HepG2 (cell line): ENCODE measurements at regions not wholly inside any gene's neighbourhood (a gene's known extent, or its start where the extent isn't known, plus 50 kb on each side); places are given as distances from the start of the nearest gene placed in this dataset.

Experiments used
- ATAC-seq: fragments of 200-7000 bp; cut with Tn5 transposase; 3 replicates; pipeline ENCODE4 v1.9.1; 2020; ENCODE audit warnings: mild to moderate bottlenecking, moderate library complexity
- BruUV-seq: library from RNA; stranded (reverse); fragments of 400-500 nt; replicated peaks from 2 replicates; lab custom pipeline; 2021; lab: Mats Ljungman, UMichigan
- CTCF ChIA-PET: fragments of 300-600 bp; formaldehyde crosslinking; extraction: SDS; loops from one replicate; lab custom pipeline; 2021; ENCODE audit warnings: low total read pairs, inconsistent platforms, low intra/inter-chr PET ratio; lab: Yijun Ruan, JAX
- POLR2A ChIA-PET: fragments of 350-600 bp; sonication (Branson Sonifier 250); formaldehyde crosslinking; loops from one replicate; lab custom pipeline; 2020; ENCODE audit warnings: antibody characterized with exemption, inconsistent platforms; lab: Yijun Ruan, JAX
- DNase-seq: peaks from one replicate; pipeline ENCODE4 v3.0.0-alpha.2; 2015; ENCODE audit warnings: low spot score
- FAIRE-seq: peaks from 3 replicates; lab custom pipeline; 2011; peaks lifted over from hg19 to GRCh38; lab: Jason Lieb, UNC
- H2AFZ ChIP-seq: one replicate; pipeline ENCODE4 v1.6.1; 2011; ENCODE audit warnings: low read length, inconsistent platforms
- H3K27ac ChIP-seq: fragments of 300-600 bp; 3 replicates; pipeline ENCODE4 v1.8.0; 2011; ENCODE audit warnings: mixed run types, mild to moderate bottlenecking, mixed read lengths, low read length, inconsistent platforms; ENCODE audit not compliant: insufficient read depth; ENCODE audit errors: extremely low read length
- H3K27me3 ChIP-seq, 2 experiments: fragments of 200-600 bp in 1 of 2; 2 replicates in 1 of 2; 3 replicates in 1 of 2; pipeline versions ENCODE4 v1.6.0 to v1.8.0; 2011; ENCODE audit warnings: low read length in 2 of 2, mild to moderate bottlenecking in 2 of 2, moderate library complexity in 2 of 2, inconsistent platforms in 1 of 2; ENCODE audit not compliant: insufficient read depth in 2 of 2, control insufficient read depth in 1 of 2
- H3K36me3 ChIP-seq, 2 experiments: fragments of 200-600 bp in 1 of 2; replicated peaks in 1 of 2; 2 replicates in 1 of 2; 3 replicates in 1 of 2; pipeline versions ENCODE4 v1.5.1 to v1.8.0; 2011; ENCODE audit warnings: low read length in 2 of 2, inconsistent platforms in 1 of 2; ENCODE audit not compliant: insufficient read depth in 2 of 2, control insufficient read depth in 1 of 2
- H3K4me1 ChIP-seq: 2 replicates; pipeline ENCODE4 v1.5.1; 2012; ENCODE audit warnings: low read length, inconsistent platforms; ENCODE audit not compliant: insufficient read depth
- H3K4me2 ChIP-seq: 2 replicates; pipeline ENCODE4 v1.6.0; 2011; ENCODE audit warnings: low read depth, low read length, inconsistent platforms
- H3K4me3 ChIP-seq, 3 experiments: fragments of 200-600 bp in 1 of 3; sonication (generic), shearing (Covaris generic) in 1 of 3; replicated peaks in 1 of 3; 2 replicates each; pipeline ENCODE4 v1.5.1; 2011 to 2016; ENCODE audit warnings: low read length in 3 of 3, inconsistent platforms in 2 of 3, low read depth in 2 of 3, mild to moderate bottlenecking in 2 of 3, control low read depth in 1 of 3, mixed read lengths in 1 of 3; ENCODE audit not compliant: insufficient read depth in 1 of 3
- H3K79me2 ChIP-seq: one replicate; pipeline ENCODE4 v1.6.1; 2011; ENCODE audit warnings: low read length, inconsistent platforms; ENCODE audit not compliant: insufficient read depth
- H3K9ac ChIP-seq: 2 replicates; pipeline ENCODE4 v1.6.0; 2011; ENCODE audit warnings: mild to moderate bottlenecking, low read depth, low read length, inconsistent platforms; ENCODE audit not compliant: insufficient read depth
- H3K9me3 ChIP-seq: 2 replicates; pipeline ENCODE4 v1.5.1; 2012; ENCODE audit warnings: mild to moderate bottlenecking, low read length
- H4K20me1 ChIP-seq: 2 replicates; pipeline ENCODE4 v1.6.0; 2011; ENCODE audit warnings: inconsistent platforms, mild to moderate bottlenecking, low read length, moderate library complexity; ENCODE audit not compliant: insufficient read depth
- AGO1 ChIP-seq: fragments of 200-400 bp; formaldehyde crosslinking; IDR thresholded peaks from 2 replicates; pipeline ENCODE4 v1.6.1; 2017; ENCODE audit warnings: mild to moderate bottlenecking, low read depth, low read length, moderate library complexity; ENCODE audit not compliant: poor library complexity, severe bottlenecking
- AHR ChIP-seq: IDR thresholded peaks from 2 replicates; pipeline ENCODE4 v1.6.1; 2018; ENCODE audit warnings: missing genetic modification reagents, missing compliant biosample characterization
- CCDC6 ChIP-seq: sonication (generic); formaldehyde crosslinking; IDR thresholded peaks from 2 replicates; pipeline ENCODE4 v1.8.1; 2022; ENCODE audit warnings: mild to moderate bottlenecking, missing genetic modification reagents, moderate library complexity
- EED ChIP-seq: sonication (generic); formaldehyde crosslinking; IDR thresholded peaks from 2 replicates; pipeline ENCODE4 v1.5.0; 2020; ENCODE audit warnings: mild to moderate bottlenecking, missing genetic modification reagents
- GLI4 ChIP-seq: sonication (generic); formaldehyde crosslinking; IDR thresholded peaks from 2 replicates; pipeline ENCODE4 v1.5.1; 2020; ENCODE audit warnings: missing genetic modification reagents, mild to moderate bottlenecking, moderate library complexity, borderline replicate concordance
- IRF2 ChIP-seq: IDR thresholded peaks from 2 replicates; pipeline ENCODE4 v1.6.1; 2018; ENCODE audit warnings: missing genetic modification reagents, missing compliant biosample characterization
- MYPOP ChIP-seq: sonication (generic); formaldehyde crosslinking; IDR thresholded peaks from 2 replicates; pipeline ENCODE4 v1.8.1; 2023; ENCODE audit warnings: mild to moderate bottlenecking, moderate library complexity, missing genetic modification reagents
- PPARG ChIP-seq: conservative IDR thresholded peaks from 2 replicates; pipeline ENCODE4 v1.6.1; 2016; ENCODE audit warnings: missing biosample characterization, missing genetic modification reagents
- RBM39 ChIP-seq: fragments of 200-400 bp; formaldehyde crosslinking; IDR thresholded peaks from one replicate; pipeline ENCODE4 v1.6.1; 2018; ENCODE audit warnings: antibody characterized with exemption, mild to moderate bottlenecking, low read depth, low read length; ENCODE audit not compliant: poor library complexity, severe bottlenecking
- SAP130 ChIP-seq: IDR thresholded peaks from 2 replicates; pipeline ENCODE4 v1.6.1; 2016; ENCODE audit warnings: low read depth
- SIN3B ChIP-seq: fragments of 150-350 bp; IDR thresholded peaks from 2 replicates; pipeline ENCODE4 v1.6.1; 2014; ENCODE audit warnings: low read length
- SP2 ChIP-seq: sonication (generic); formaldehyde crosslinking; IDR thresholded peaks from 2 replicates; pipeline ENCODE4 v1.5.1; 2020; ENCODE audit warnings: mild to moderate bottlenecking, missing genetic modification reagents
- ZFP62 ChIP-seq: sonication (generic); formaldehyde crosslinking; IDR thresholded peaks from 2 replicates; pipeline ENCODE4 v1.4.0; 2020; ENCODE audit warnings: missing genetic modification reagents
- ZNF136 ChIP-seq: sonication (generic); formaldehyde crosslinking; IDR thresholded peaks from 2 replicates; pipeline ENCODE4 v1.8.1; 2022; ENCODE audit warnings: low read depth, mild to moderate bottlenecking, moderate library complexity, missing genetic modification reagents
- ZNF451 ChIP-seq: sonication (generic); formaldehyde crosslinking; IDR thresholded peaks from 2 replicates; pipeline ENCODE4 v1.5.0; 2020; ENCODE audit warnings: mild to moderate bottlenecking, missing genetic modification reagents
- ZNF512 ChIP-seq: sonication (generic); formaldehyde crosslinking; IDR thresholded peaks from 2 replicates; pipeline ENCODE4 v1.4.0; 2020; ENCODE audit warnings: mild to moderate bottlenecking, missing genetic modification reagents
- ZNF792 ChIP-seq: IDR thresholded peaks from 2 replicates; pipeline ENCODE4 v1.6.1; 2016
- WGBS: methylation state at CpG from one replicate; pipeline ENCODE4 v1.1.6; 2017; ENCODE audit warnings: low lambda C conversion rate; 5-methylcytosine and 5-hydroxymethylcytosine counted together
- in situ Hi-C: cut with HindIII; loops from 2 replicates; pipeline ENCODE4 v1.10.0; 2017; ENCODE audit warnings: low pct_unique_long_range_greater_than_20kb; ENCODE audit not compliant: extremely low pct_ligation_motif_present
- intact Hi-C: fragments of 100-400 bp; cut with micrococcal nuclease; formaldehyde crosslinking; loops from one replicate; pipeline ENCODE4 v1.10.0; 2022; ENCODE audit not compliant: unreplicated experiment
- TF ChIP-seq, protein P1 (sequence below): IDR thresholded peaks from 2 replicates; pipeline ENCODE4 v1.6.1; 2016
- TF ChIP-seq, protein P2 (sequence below): sonication (generic); formaldehyde crosslinking; conservative IDR thresholded peaks from 2 replicates; pipeline ENCODE4 v1.4.0; 2020; ENCODE audit warnings: missing genetic modification reagents

DNA sequence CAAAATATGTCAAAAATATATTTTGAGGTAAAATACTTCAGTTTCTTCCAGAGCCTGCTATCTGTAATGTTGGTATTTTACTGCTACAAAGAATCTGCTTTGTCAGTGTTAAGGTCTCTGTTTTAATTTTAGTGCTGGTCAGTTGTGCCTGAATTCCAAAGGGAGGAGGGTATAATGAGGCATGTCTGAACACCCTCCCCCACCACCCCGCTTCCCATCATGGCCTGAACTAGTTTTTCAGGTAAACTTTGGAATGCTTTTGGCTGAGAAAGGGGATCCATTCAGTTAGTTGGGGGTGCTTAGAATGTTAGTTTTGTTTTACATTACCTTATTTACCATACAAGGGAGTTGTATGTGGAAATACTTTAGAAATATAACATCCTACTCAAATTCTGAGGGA, 158.5 kb downstream of the MID1IP1 start:
- POLR2A ChIA-PET, result no interaction called here
- 71% methylated on average over 1 of the region's 1 CpG for WGBS
- no peak overlapping the region for H3K9ac ChIP-seq

DNA sequence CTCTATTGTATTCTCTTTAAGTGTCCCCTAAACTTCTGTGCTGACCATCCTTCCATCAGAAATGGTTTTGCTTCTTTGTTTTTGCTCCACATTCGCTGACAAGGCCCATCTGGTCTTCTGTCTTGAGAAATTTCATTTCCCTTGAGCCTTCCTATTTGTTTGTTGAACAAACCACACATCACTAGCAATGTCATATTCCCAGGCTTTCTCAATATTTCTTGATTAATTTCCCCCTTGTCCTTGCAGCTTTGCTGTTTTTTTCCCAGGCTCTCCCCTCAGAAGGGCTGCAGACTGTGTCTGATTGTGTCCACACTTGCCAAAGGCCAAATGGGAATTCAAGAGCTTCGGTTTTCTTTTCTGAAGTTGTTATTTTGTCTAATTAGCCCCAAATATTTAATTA, 158.9 kb downstream of the MID1IP1 start:
- no peak for FAIRE-seq
- BruUV-seq, result no TSS peak
- peaks cover 10% of the 10 kb centered on the region; the same call in 1 of the 2 replicates for H3K9me3 ChIP-seq
- H3K4me1 ChIP-seq, result no peaks in the 10 kb centered on the region
- no peaks in the 10 kb centered on the region for H3K79me2 ChIP-seq
- CTCF ChIA-PET, result no interaction called here
- H3K4me2 ChIP-seq, result no peak overlapping the region
- no peak for ATAC-seq
- no peak overlapping the region for H3K27ac ChIP-seq
- no peak overlapping the region for H3K9ac ChIP-seq
- no peak overlapping the region for H3K4me3 ChIP-seq
- POLR2A ChIA-PET, result no interaction called here
- H4K20me1 ChIP-seq, result no peaks in the 10 kb centered on the region
- H3K36me3 ChIP-seq, result no peaks in the 10 kb centered on the region
- in situ Hi-C loops (no loop called here), intact Hi-C loops (no loop called here)
- no peak overlapping the region for H2AFZ ChIP-seq
- DNase-seq, result no peak
- H3K27me3 ChIP-seq, result no peaks in the 10 kb centered on the region
- WGBS, result 25% methylated on average over 2 of the region's 2 CpGs
- TF ChIP-seq IRF2 (CRISPR knock-in tag), result no peak
- no peak for TF ChIP-seq RBM39
- no peak for TF ChIP-seq SP2 (CRISPR knock-in tag)
- TF ChIP-seq ZNF136, result no peak
- no peak for TF ChIP-seq SAP130 (CRISPR knock-in tag)
- no peak for TF ChIP-seq ZNF451 (CRISPR knock-in tag)
- TF ChIP-seq MYPOP, result no peak
- no peak for TF ChIP-seq ZNF792 (CRISPR knock-in tag)
- no peak for TF ChIP-seq ZNF512 (CRISPR knock-in tag)
- TF ChIP-seq, protein P1, sequence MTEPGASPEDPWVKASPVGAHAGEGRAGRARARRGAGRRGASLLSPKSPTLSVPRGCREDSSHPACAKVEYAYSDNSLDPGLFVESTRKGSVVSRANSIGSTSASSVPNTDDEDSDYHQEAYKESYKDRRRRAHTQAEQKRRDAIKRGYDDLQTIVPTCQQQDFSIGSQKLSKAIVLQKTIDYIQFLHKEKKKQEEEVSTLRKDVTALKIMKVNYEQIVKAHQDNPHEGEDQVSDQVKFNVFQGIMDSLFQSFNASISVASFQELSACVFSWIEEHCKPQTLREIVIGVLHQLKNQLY (CRISPR knock-in tag), result no peak
- TF ChIP-seq GLI4 (CRISPR knock-in tag), result no peak
- TF ChIP-seq EED (CRISPR knock-in tag), result no peak

More for the DNA sequence above, 158.5 kb downstream of the MID1IP1 start:
- no peak for FAIRE-seq
- Histone ChIP-seq H3K4me2 (no peak overlapping the region), H3K27me3 (no peaks in the 10 kb centered on the region), H3K9me3 (peaks cover 10% of the 10 kb centered on the region; the same call in 1 of the 2 replicates), H3K79me2 (no peaks in the 10 kb centered on the region), H4K20me1 (no peaks in the 10 kb centered on the region), H3K27ac (no peak overlapping the region), H3K4me1 (no peaks in the 10 kb centered on the region), H3K36me3 (no peaks in the 10 kb centered on the region), H3K4me3 (no peak overlapping the region)
- DNase-seq, result no peak
- intact Hi-C loops (no loop called here), in situ Hi-C loops (no loop called here)
- CTCF ChIA-PET, result no interaction called here
- no peak for ATAC-seq
- TF ChIP-seq ZFP62 (CRISPR knock-in tag) (no peak), AHR (no peak), AGO1 (no peak), SAP130 (CRISPR knock-in tag) (no peak), SIN3B (no peak), PPARG (no peak), CCDC6 (CRISPR knock-in tag) (no peak)
- TF ChIP-seq, protein P2, sequence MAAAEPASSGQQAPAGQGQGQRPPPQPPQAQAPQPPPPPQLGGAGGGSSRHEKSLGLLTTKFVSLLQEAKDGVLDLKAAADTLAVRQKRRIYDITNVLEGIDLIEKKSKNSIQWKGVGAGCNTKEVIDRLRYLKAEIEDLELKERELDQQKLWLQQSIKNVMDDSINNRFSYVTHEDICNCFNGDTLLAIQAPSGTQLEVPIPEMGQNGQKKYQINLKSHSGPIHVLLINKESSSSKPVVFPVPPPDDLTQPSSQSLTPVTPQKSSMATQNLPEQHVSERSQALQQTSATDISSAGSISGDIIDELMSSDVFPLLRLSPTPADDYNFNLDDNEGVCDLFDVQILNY (CRISPR knock-in tag), result no peak
- TF ChIP-seq, all 625 proteins: peak for 0
- no TSS peak for BruUV-seq
- H2AFZ ChIP-seq, result no peak overlapping the region
